ENCODE measurements at regions not wholly inside any gene's neighbourhood (a gene's known extent, or its start where the extent isn't known, plus 50 kb on each side); places are given as distances from the start of the nearest gene placed in this dataset.

DNA sequence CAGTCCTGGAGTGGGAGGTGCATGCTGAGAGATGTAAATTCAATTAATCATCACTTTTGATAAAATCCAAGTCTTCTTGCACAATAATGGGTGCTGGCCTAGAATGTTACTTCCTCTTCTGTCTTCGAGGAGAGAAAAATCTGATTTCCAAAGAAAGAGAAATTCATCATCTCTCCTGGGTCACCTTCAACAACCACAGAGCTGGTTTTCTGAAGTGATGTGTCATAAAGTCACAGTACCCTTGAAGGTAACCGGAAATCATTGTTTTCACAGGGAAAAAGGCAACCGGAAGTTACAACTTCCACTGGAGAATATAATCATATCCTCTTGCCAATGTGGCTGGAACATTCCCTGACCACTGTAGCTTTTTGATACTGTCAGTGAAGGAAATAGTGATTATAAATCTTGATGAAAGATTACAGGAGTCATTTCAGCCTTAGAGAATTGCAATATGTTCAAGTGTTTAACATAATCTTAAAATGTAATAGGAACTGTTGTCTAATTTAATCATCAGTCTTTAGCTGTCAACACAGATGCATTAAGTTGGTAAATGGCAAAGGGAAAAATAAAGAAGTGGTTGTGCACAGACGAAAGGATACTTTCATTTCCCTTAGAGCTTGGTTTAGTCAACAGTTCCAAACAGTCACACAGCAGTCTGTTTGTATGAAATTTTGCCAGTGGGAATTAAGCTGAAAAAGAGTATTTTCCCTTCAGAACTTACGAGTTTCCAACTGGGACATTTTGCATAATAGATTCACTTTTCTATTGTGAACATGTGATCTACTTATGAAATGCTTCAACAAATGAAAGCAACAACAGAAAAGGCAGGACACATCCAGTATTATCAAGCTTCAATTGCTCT, 106.5 kb upstream of the SLC4A7 start:
- Histone ChIP-seq H3K27me3 (ENCODE audit: control insufficient read depth in 1 of 2, insufficient read depth in 2 of 2, low read length in 1 of 2) (no peaks in the 10 kb centered on the region), H3K27ac (ENCODE audit: low read depth in 1 of 2, low read length in 2 of 2) (peak overlapping the region; percentile 71 to 95), H3K4me3 (ENCODE audit: low read length in 2 of 2) (no peak overlapping the region), H3K36me3 (ENCODE audit: control insufficient read depth in 1 of 2, insufficient read depth in 2 of 2, low read length in 1 of 2) (no peaks in the 10 kb centered on the region), H3K9me3 (ENCODE audit: control insufficient read depth, low read length) (no peaks in the 10 kb centered on the region), H3K4me1 (ENCODE audit: control insufficient read depth in 1 of 2, insufficient read depth in 2 of 2, low read length in 2 of 2) (peaks cover 0 to 9% of the 10 kb centered on the region in 2 donors)
- intact Hi-C loops (cut with DNase I) = no loop called here
- no peak for DNase-seq
- WGBS, 2 donors = 1 to 2% methylated on average over 5 of the region's 5 CpGs
- ATAC-seq (ENCODE audit: low FRiP score) = peak; percentile 81

DNA sequence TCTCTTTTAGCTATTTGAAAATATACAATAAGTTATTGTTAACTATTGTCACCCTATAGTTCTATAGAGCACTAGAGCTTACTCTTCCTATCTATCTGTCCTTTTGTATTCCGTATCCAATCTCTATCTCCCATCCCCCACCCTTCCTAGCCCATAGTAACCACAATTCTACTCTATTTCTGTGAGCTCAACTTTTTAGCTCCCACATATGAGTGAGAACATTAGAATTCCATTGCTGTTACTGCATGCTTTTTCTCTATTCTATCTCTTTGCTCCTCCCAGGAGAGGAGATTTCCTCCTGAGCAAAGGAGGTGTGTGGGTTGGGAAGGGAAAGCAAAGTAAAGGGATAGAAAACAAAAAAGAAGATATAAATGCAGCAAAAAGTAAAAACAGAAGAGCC, 105.6 kb upstream of the SLC4A7 start:
- Histone ChIP-seq H3K9me3 (ENCODE audit: control insufficient read depth, low read length) (no peaks in the 10 kb centered on the region), H3K27me3 (ENCODE audit: control insufficient read depth in 1 of 2, insufficient read depth in 2 of 2, low read length in 1 of 2) (no peaks in the 10 kb centered on the region), H3K27ac (ENCODE audit: low read depth in 1 of 2, low read length in 2 of 2) (peak overlapping the region in 1 of 2 donors; percentile 95), H3K4me3 (ENCODE audit: low read length in 2 of 2) (no peak overlapping the region), H3K36me3 (ENCODE audit: control insufficient read depth in 1 of 2, insufficient read depth in 2 of 2, low read length in 1 of 2) (no peaks in the 10 kb centered on the region), H3K4me1 (ENCODE audit: control insufficient read depth in 1 of 2, insufficient read depth in 2 of 2, low read length in 2 of 2) (peaks cover 0 to 9% of the 10 kb centered on the region in 2 donors)
- ATAC-seq (ENCODE audit: low FRiP score) (no peak), DNase-seq (no peak)
- intact Hi-C loops (cut with DNase I) = no loop called here
- 54 to 67% methylated on average over 1 of the region's 1 CpG for WGBS, 2 donors

- ATAC-seq (ENCODE audit: low FRiP score) = no peak
- no peaks in the 10 kb centered on the region for H3K9me3 ChIP-seq (ENCODE audit: control insufficient read depth, low read length)
- peaks cover 0 to 4% of the 10 kb centered on the region in 2 donors for H3K4me1 ChIP-seq (ENCODE audit: control insufficient read depth in 1 of 2, insufficient read depth in 2 of 2, low read length in 2 of 2)
- H3K4me3 ChIP-seq (ENCODE audit: low read length in 2 of 2) = no peak overlapping the region
- H3K27ac ChIP-seq (ENCODE audit: low read depth in 1 of 2, low read length in 2 of 2) = no peak overlapping the region
- H3K27me3 ChIP-seq (ENCODE audit: control insufficient read depth in 1 of 2, insufficient read depth in 2 of 2, low read length in 1 of 2) = no peaks in the 10 kb centered on the region
- H3K36me3 ChIP-seq (ENCODE audit: control insufficient read depth in 1 of 2, insufficient read depth in 2 of 2, low read length in 1 of 2) = no peaks in the 10 kb centered on the region
- DNase-seq = no peak
- 55 to 76% methylated on average over 3 of the region's 3 CpGs for WGBS, 2 donors
- intact Hi-C loops (cut with DNase I) = no loop called here
These were observed 101.2 kb upstream of the SLC4A7 start for GRCh38 chr3:27585429-27585828.

GRCh38 chr3:27584874-27585273, 100.7 kb upstream of the SLC4A7 start:
- Histone ChIP-seq H3K9me3 (ENCODE audit: control insufficient read depth, low read length) (no peaks in the 10 kb centered on the region), H3K27ac (ENCODE audit: low read depth in 1 of 2, low read length in 2 of 2) (no peak overlapping the region), H3K4me1 (ENCODE audit: control insufficient read depth in 1 of 2, insufficient read depth in 2 of 2, low read length in 2 of 2) (no peaks in the 10 kb centered on the region), H3K4me3 (ENCODE audit: low read length in 2 of 2) (no peak overlapping the region), H3K36me3 (ENCODE audit: control insufficient read depth in 1 of 2, insufficient read depth in 2 of 2, low read length in 1 of 2) (no peaks in the 10 kb centered on the region), H3K27me3 (ENCODE audit: control insufficient read depth in 1 of 2, insufficient read depth in 2 of 2, low read length in 1 of 2) (no peaks in the 10 kb centered on the region)
- DNase-seq (no peak), ATAC-seq (ENCODE audit: low FRiP score) (no peak)
- intact Hi-C loops (cut with DNase I) = no loop called here
- WGBS, 2 donors = 70 to 71% methylated on average over 2 of the region's 2 CpGs

GRCh38 chr3:27581852-27582251, 97.7 kb upstream of the SLC4A7 start:
- Histone ChIP-seq H3K36me3 (ENCODE audit: control insufficient read depth in 1 of 2, insufficient read depth in 2 of 2, low read length in 1 of 2) (no peaks in the 10 kb centered on the region), H3K9me3 (ENCODE audit: control insufficient read depth, low read length) (no peaks in the 10 kb centered on the region), H3K4me3 (ENCODE audit: low read length in 2 of 2) (no peak overlapping the region), H3K4me1 (ENCODE audit: control insufficient read depth in 1 of 2, insufficient read depth in 2 of 2, low read length in 2 of 2) (peaks cover 0 to 2% of the 10 kb centered on the region in 2 donors), H3K27ac (ENCODE audit: low read depth in 1 of 2, low read length in 2 of 2) (no peak overlapping the region), H3K27me3 (ENCODE audit: control insufficient read depth in 1 of 2, insufficient read depth in 2 of 2, low read length in 1 of 2) (no peaks in the 10 kb centered on the region)
- intact Hi-C loops (cut with DNase I) = no loop called here
- no peak for ATAC-seq (ENCODE audit: low FRiP score)
- no peak for DNase-seq
- WGBS, 2 donors = 60 to 66% methylated on average over 3 of the region's 3 CpGs

- Histone ChIP-seq H3K36me3 (ENCODE audit: control insufficient read depth in 1 of 2, insufficient read depth in 2 of 2, low read length in 1 of 2) (no peaks in the 10 kb centered on the region), H3K4me3 (ENCODE audit: low read length in 2 of 2) (no peak overlapping the region), H3K9me3 (ENCODE audit: control insufficient read depth, low read length) (no peaks in the 10 kb centered on the region), H3K4me1 (ENCODE audit: control insufficient read depth in 1 of 2, insufficient read depth in 2 of 2, low read length in 2 of 2) (peaks cover 0 to 2% of the 10 kb centered on the region in 2 donors), H3K27me3 (ENCODE audit: control insufficient read depth in 1 of 2, insufficient read depth in 2 of 2, low read length in 1 of 2) (no peaks in the 10 kb centered on the region), H3K27ac (ENCODE audit: low read depth in 1 of 2, low read length in 2 of 2) (peak overlapping the region; percentile 68 to 77)
- WGBS, 2 donors = 78 to 92% methylated on average over 1 of the region's 1 CpG
- no peak for DNase-seq
- intact Hi-C loops (cut with DNase I) = loop anchor here (5.0 to 10.0 kb wide), 3 partner anchors 46 to 57 kb away; no protein-coding TSS in a partner anchor
- peak; percentile 39 for ATAC-seq (ENCODE audit: low FRiP score)
These were observed 93.8 kb upstream of the SLC4A7 start for GRCh38 chr3:27578032-27578431.

- DNase-seq (no peak), ATAC-seq (ENCODE audit: low FRiP score) (peak; percentile 76)
These were observed 93.3 kb upstream of the SLC4A7 start for GRCh38 chr3:27577504-27577903.

DNA sequence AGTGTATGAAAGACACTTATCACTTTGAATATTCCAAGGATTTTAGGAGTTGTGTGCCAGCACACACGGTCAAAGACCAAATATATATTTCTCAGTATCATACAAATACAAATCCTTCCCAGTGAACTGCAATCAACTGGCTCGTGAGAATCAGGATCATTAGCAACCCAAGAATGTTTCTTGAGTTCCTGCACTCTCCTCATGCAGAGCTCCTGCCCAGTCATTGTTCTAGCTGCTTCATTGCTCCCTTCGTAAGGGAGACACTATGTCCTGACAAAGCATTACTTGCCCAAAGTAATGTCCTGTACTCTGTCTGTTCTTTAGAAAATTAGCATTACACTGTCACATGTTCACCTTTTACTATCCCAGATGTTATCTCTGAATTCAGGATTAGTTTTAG, 92.0 kb upstream of the SLC4A7 start:
- H3K36me3 ChIP-seq (ENCODE audit: control insufficient read depth in 1 of 2, insufficient read depth in 2 of 2, low read length in 1 of 2) = no peaks in the 10 kb centered on the region
- intact Hi-C loops (cut with DNase I) = loop anchor here (5.0 to 10.0 kb wide), 3 partner anchors 44 to 59 kb away; no protein-coding TSS in a partner anchor
- no peaks in the 10 kb centered on the region for H3K9me3 ChIP-seq (ENCODE audit: control insufficient read depth, low read length)
- no peak overlapping the region for H3K4me3 ChIP-seq (ENCODE audit: low read length in 2 of 2)
- H3K4me1 ChIP-seq (ENCODE audit: control insufficient read depth in 1 of 2, insufficient read depth in 2 of 2, low read length in 2 of 2) = peaks cover 0 to 2% of the 10 kb centered on the region in 2 donors
- 53 to 58% methylated on average over 3 of the region's 3 CpGs for WGBS, 2 donors
- DNase-seq = no peak
- H3K27me3 ChIP-seq (ENCODE audit: control insufficient read depth in 1 of 2, insufficient read depth in 2 of 2, low read length in 1 of 2) = no peaks in the 10 kb centered on the region
- no peak for ATAC-seq (ENCODE audit: low FRiP score)
- H3K27ac ChIP-seq (ENCODE audit: low read depth in 1 of 2, low read length in 2 of 2) = peak overlapping the region in 1 of 2 donors; percentile 48

More at GRCh38 chr3:27577504-27577903, 93.3 kb upstream of the SLC4A7 start:
- H3K4me1 ChIP-seq (ENCODE audit: control insufficient read depth in 1 of 2, insufficient read depth in 2 of 2, low read length in 2 of 2) = peaks cover 0 to 2% of the 10 kb centered on the region in 2 donors
- H3K4me3 ChIP-seq (ENCODE audit: low read length in 2 of 2) = no peak overlapping the region
- no peaks in the 10 kb centered on the region for H3K9me3 ChIP-seq (ENCODE audit: control insufficient read depth, low read length)
- no peaks in the 10 kb centered on the region for H3K27me3 ChIP-seq (ENCODE audit: control insufficient read depth in 1 of 2, insufficient read depth in 2 of 2, low read length in 1 of 2)
- intact Hi-C loops (cut with DNase I) = loop anchor here (5.0 to 10.0 kb wide), 3 partner anchors 45 to 57 kb away; no protein-coding TSS in a partner anchor
- WGBS, 2 donors = 4 to 5% methylated on average over 5 of the region's 5 CpGs
- H3K36me3 ChIP-seq (ENCODE audit: control insufficient read depth in 1 of 2, insufficient read depth in 2 of 2, low read length in 1 of 2) = no peaks in the 10 kb centered on the region
- peak overlapping the region; percentile 68 to 79 for H3K27ac ChIP-seq (ENCODE audit: low read depth in 1 of 2, low read length in 2 of 2)

DNA sequence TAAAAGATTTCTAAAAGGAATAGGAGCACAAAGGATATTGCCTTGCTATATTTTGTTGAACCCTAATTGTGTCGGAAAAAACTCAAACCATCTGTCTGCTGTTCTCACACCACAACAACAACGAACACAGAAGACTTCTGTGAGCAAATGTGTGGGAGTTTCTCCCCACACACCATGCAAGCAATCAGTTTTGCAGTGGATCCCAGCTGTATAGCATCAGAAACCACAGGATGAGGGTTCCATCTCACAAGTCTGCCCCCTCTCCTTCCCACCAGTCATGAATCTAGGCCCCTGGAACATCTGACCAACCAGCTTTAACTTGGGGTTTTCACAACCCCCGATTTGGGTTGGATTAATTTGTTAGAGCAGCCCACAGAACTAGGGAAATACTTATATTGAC, 91.3 kb upstream of the SLC4A7 start:
- H3K36me3 ChIP-seq (ENCODE audit: control insufficient read depth in 1 of 2, insufficient read depth in 2 of 2, low read length in 1 of 2) = no peaks in the 10 kb centered on the region
- H3K27ac ChIP-seq (ENCODE audit: low read depth in 1 of 2, low read length in 2 of 2) = no peak overlapping the region
- peaks cover 0 to 7% of the 10 kb centered on the region in 2 donors for H3K4me1 ChIP-seq (ENCODE audit: control insufficient read depth in 1 of 2, insufficient read depth in 2 of 2, low read length in 2 of 2)
- H3K4me3 ChIP-seq (ENCODE audit: low read length in 2 of 2) = no peak overlapping the region
- no peaks in the 10 kb centered on the region for H3K27me3 ChIP-seq (ENCODE audit: control insufficient read depth in 1 of 2, insufficient read depth in 2 of 2, low read length in 1 of 2)
- 81 to 86% methylated on average over 3 of the region's 3 CpGs for WGBS, 2 donors
- no peaks in the 10 kb centered on the region for H3K9me3 ChIP-seq (ENCODE audit: control insufficient read depth, low read length)
- intact Hi-C loops (cut with DNase I) = loop anchor here (5.0 to 10.0 kb wide), 3 partner anchors 43 to 59 kb away; no protein-coding TSS in a partner anchor
- ATAC-seq (ENCODE audit: low FRiP score) (no peak), DNase-seq (no peak)
